AG10803 (cell line): ENCODE measurements at regions not wholly inside any gene's neighbourhood (a gene's known extent, or its start where the extent isn't known, plus 50 kb on each side); places are given as distances from the start of the nearest gene placed in this dataset.

Experiments
- DNase-seq: peaks from one replicate; pipeline ENCODE4 v3.0.0; 2010; ENCODE audit warnings: low read depth
- H3K4me3 ChIP-seq: 2 replicates; pipeline ENCODE4 v1.5.1; 2011; ENCODE audit warnings: mild to moderate bottlenecking, low read length, control low read depth
- CTCF ChIP-seq: conservative IDR thresholded peaks from 2 replicates; pipeline ENCODE4 v1.5.1; 2011; ENCODE audit warnings: mild to moderate bottlenecking, low read length, control low read depth, inconsistent platforms

GRCh38 chr6:147639279-147639678 is 130.8 kb downstream of the SAMD5 start:
- no peak for TF ChIP-seq CTCF

GRCh38 chr6:147640606-147641005 is 132.1 kb downstream of the SAMD5 start:
- DNase-seq, result no peak
- no peak overlapping the region for H3K4me3 ChIP-seq
- no peak for TF ChIP-seq CTCF

More at GRCh38 chr6:147639279-147639678, 130.8 kb downstream of the SAMD5 start:
- DNase-seq, result no peak
- H3K4me3 ChIP-seq, result no peak overlapping the region

- TF ChIP-seq CTCF, result no peak
- no peak for DNase-seq
- no peak overlapping the region for H3K4me3 ChIP-seq
Measured at GRCh38 chr6:147641511-147641910, 133.0 kb downstream of the SAMD5 start.

- DNase-seq, result no peak
- TF ChIP-seq CTCF, result no peak
- no peak overlapping the region for H3K4me3 ChIP-seq
Measured at GRCh38 chr6:147642458-147642857, 134.0 kb downstream of the SAMD5 start.

- TF ChIP-seq CTCF, result no peak
- no peak for DNase-seq
- no peak overlapping the region for H3K4me3 ChIP-seq
Measured at GRCh38 chr6:147643341-147644200, 135.1 kb downstream of the SAMD5 start.

GRCh38 chr6:147648916-147649315 is 140.4 kb downstream of the SAMD5 start:
- no peak for TF ChIP-seq CTCF
- peak; percentile 7 for DNase-seq
- no peak overlapping the region for H3K4me3 ChIP-seq
